Smooth muscle cell (in vitro differentiated cells): ENCODE measurements at regions not wholly inside any gene's neighbourhood (a gene's known extent, or its start where the extent isn't known, plus 50 kb on each side); places are given as distances from the start of the nearest gene placed in this dataset.

Experiments used
- DNase-seq: peaks from one replicate; lab custom pipeline; 2025; ENCODE audit not compliant: unreplicated experiment; lab: John Stamatoyannopoulos, UW
- H2AFZ ChIP-seq: fragments of 200-600 bp; sonication (generic); 2 replicates; pipeline ENCODE4 v1.6.0; 2016; ENCODE audit warnings: antibody characterized with exemption, low read depth, mild to moderate bottlenecking
- H3F3A ChIP-seq: fragments of 200-600 bp; sonication (generic); 2 replicates; pipeline ENCODE4 v1.6.0; 2017; ENCODE audit warnings: antibody characterized with exemption, low read depth
- H3K27ac ChIP-seq: fragments of 200-600 bp; sonication (generic); 2 replicates; pipeline ENCODE4 v1.5.1; 2016; ENCODE audit warnings: low read depth, mild to moderate bottlenecking
- H3K27me3 ChIP-seq: fragments of 200-600 bp; sonication (generic); 2 replicates; pipeline ENCODE4 v1.6.1; 2016; ENCODE audit warnings: low read depth, mild to moderate bottlenecking
- H3K36me3 ChIP-seq: fragments of 200-600 bp; sonication (generic); 2 replicates; pipeline ENCODE4 v1.5.1; 2016; ENCODE audit warnings: low read depth
- H3K4me1 ChIP-seq: fragments of 200-600 bp; sonication (generic); 2 replicates; pipeline ENCODE4 v1.5.1; 2016; ENCODE audit warnings: low read depth
- H3K4me2 ChIP-seq: fragments of 200-600 bp; sonication (generic); 2 replicates; pipeline ENCODE4 v1.6.0; 2016; ENCODE audit warnings: mild to moderate bottlenecking
- H3K4me3 ChIP-seq: fragments of 200-600 bp; sonication (generic); 2 replicates; pipeline ENCODE4 v1.5.1; 2016; ENCODE audit warnings: mild to moderate bottlenecking
- H3K79me2 ChIP-seq: fragments of 200-600 bp; sonication (generic); 2 replicates; pipeline ENCODE4 v1.6.0; 2016; ENCODE audit warnings: low read depth, mild to moderate bottlenecking
- H3K9ac ChIP-seq: fragments of 200-600 bp; sonication (generic); 2 replicates; pipeline ENCODE4 v1.6.0; 2016; ENCODE audit warnings: low read depth
- H3K9me3 ChIP-seq: fragments of 200-600 bp; sonication (generic); replicated peaks from 2 replicates; pipeline ENCODE4 v1.5.1; 2016; ENCODE audit warnings: low read depth
- H4K20me1 ChIP-seq: fragments of 200-600 bp; sonication (generic); 2 replicates; pipeline ENCODE4 v1.6.0; 2016; ENCODE audit warnings: low read depth
- CTCF ChIP-seq: fragments of 200-600 bp; sonication (generic); IDR thresholded peaks from 2 replicates; pipeline ENCODE4 v1.5.1; 2017; ENCODE audit warnings: borderline replicate concordance, mild to moderate bottlenecking, antibody characterized with exemption; ENCODE audit not compliant: insufficient read depth, poor library complexity, severe bottlenecking
- WGBS: methylation state at CpG from one replicate; pipeline ENCODE4 v1.1.7; 2016; ENCODE audit warnings: low lambda C conversion rate; 5-methylcytosine and 5-hydroxymethylcytosine counted together

GRCh38 chr9:87786876-87787275 lies 61.0 kb downstream of the CTSL start:
- 89% methylated on average over 2 of the region's 2 CpGs for WGBS
- H3K36me3 ChIP-seq, result no peaks in the 10 kb centered on the region
- H2AFZ ChIP-seq, result no peak overlapping the region
- TF ChIP-seq CTCF, result no peak
- no peak for DNase-seq
- no peaks in the 10 kb centered on the region for H3K79me2 ChIP-seq
- H3K27me3 ChIP-seq, result no peaks in the 10 kb centered on the region
- H3K9ac ChIP-seq, result no peak overlapping the region
- no peaks in the 10 kb centered on the region for H3F3A ChIP-seq
- H3K27ac ChIP-seq, result no peak overlapping the region
- H3K9me3 ChIP-seq, result no peaks in the 10 kb centered on the region
- no peak overlapping the region for H3K4me2 ChIP-seq
- H3K4me3 ChIP-seq, result no peak overlapping the region
- H4K20me1 ChIP-seq, result no peaks in the 10 kb centered on the region
- H3K4me1 ChIP-seq, result no peaks in the 10 kb centered on the region

GRCh38 chr9:87787735-87788134 lies 61.8 kb downstream of the CTSL start:
- 94% methylated on average over 5 of the region's 5 CpGs for WGBS
- no peak for DNase-seq
- TF ChIP-seq CTCF, result no peak

GRCh38 chr9:87792831-87793288 lies 66.9 kb downstream of the CTSL start:
- Histone ChIP-seq H3K79me2 (no peaks in the 10 kb centered on the region), H3K36me3 (no peaks in the 10 kb centered on the region), H3K4me2 (peak overlapping the region; percentile 73), H3K9me3 (no peaks in the 10 kb centered on the region), H4K20me1 (no peaks in the 10 kb centered on the region), H3F3A (no peaks in the 10 kb centered on the region), H3K4me1 (no peaks in the 10 kb centered on the region), H3K9ac (no peak overlapping the region), H3K27ac (peak overlapping the region; percentile 66), H3K4me3 (no peak overlapping the region), H3K27me3 (no peaks in the 10 kb centered on the region), H2AFZ (no peak overlapping the region)
- DNase-seq, result no peak
- TF ChIP-seq CTCF, result no peak
- WGBS, result 57% methylated on average over 6 of the region's 6 CpGs

More at GRCh38 chr9:87787735-87788134, 61.8 kb downstream of the CTSL start:
- no peak overlapping the region for H3K4me2 ChIP-seq
- no peak overlapping the region for H3K27ac ChIP-seq
- H3K4me3 ChIP-seq, result no peak overlapping the region
- no peaks in the 10 kb centered on the region for H4K20me1 ChIP-seq
- H3K79me2 ChIP-seq, result no peaks in the 10 kb centered on the region
- no peaks in the 10 kb centered on the region for H3K4me1 ChIP-seq
- no peaks in the 10 kb centered on the region for H3K27me3 ChIP-seq
- H3K9ac ChIP-seq, result no peak overlapping the region
- no peaks in the 10 kb centered on the region for H3K36me3 ChIP-seq
- no peaks in the 10 kb centered on the region for H3F3A ChIP-seq
- H3K9me3 ChIP-seq, result no peaks in the 10 kb centered on the region
- peak overlapping the region; percentile 51 for H2AFZ ChIP-seq

- no peaks in the 10 kb centered on the region for H3K27me3 ChIP-seq
- H3K36me3 ChIP-seq, result no peaks in the 10 kb centered on the region
- peak overlapping the region; percentile 66 for H3K27ac ChIP-seq
- H3K79me2 ChIP-seq, result no peaks in the 10 kb centered on the region
- TF ChIP-seq CTCF, result no peak
- 45% methylated on average over 6 of the region's 6 CpGs for WGBS
- no peak overlapping the region for H3K9ac ChIP-seq
- H4K20me1 ChIP-seq, result no peaks in the 10 kb centered on the region
- no peak overlapping the region for H2AFZ ChIP-seq
- H3F3A ChIP-seq, result no peaks in the 10 kb centered on the region
- H3K4me3 ChIP-seq, result no peak overlapping the region
- H3K4me1 ChIP-seq, result no peaks in the 10 kb centered on the region
- H3K9me3 ChIP-seq, result no peaks in the 10 kb centered on the region
- DNase-seq, result no peak
- peak overlapping the region; percentile 73 for H3K4me2 ChIP-seq
These were observed 67.4 kb downstream of the CTSL start for GRCh38 chr9:87793292-87793691.
